ENCODE measurements at regions not wholly inside any gene's neighbourhood (a gene's known extent, or its start where the extent isn't known, plus 50 kb on each side); places are given as distances from the start of the nearest gene placed in this dataset.
"Not testable (repeated sequence)": the region's sequence is repeated elsewhere in the genome, so short reads cannot be mapped to it uniquely, and the experiment has no call there.

GRCh38 chr6:135626001-135626400, 128.5 kb upstream of the AHI1 start:
- not testable (repeated sequence) for TF ChIP-seq CTCF, POLR2A (IDR thresholded peaks at IDR 0.05)
